ENCODE measurements at regions not wholly inside any gene's neighbourhood (a gene's known extent, or its start where the extent isn't known, plus 50 kb on each side); places are given as distances from the start of the nearest gene placed in this dataset.

DNA sequence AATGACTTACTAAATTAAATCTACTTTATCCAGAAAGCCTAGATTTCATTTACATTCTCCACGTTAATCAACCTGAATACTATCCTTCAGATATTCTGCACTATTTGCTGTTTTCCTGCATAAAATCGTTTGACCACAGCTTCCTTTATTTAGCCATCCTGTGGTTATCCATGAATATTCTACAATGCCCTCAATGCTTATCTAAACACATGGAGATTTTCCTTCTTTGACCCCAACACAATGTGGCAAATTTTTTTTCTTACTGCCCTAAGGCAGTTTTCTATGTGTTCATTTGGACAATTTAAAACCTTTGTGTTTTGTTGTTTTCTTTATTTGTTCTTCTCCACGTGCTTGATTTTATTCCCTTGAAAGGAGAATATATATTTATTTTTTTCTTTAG, 495.5 kb upstream of the ROBO1 start:
- no peak for DNase-seq

DNA sequence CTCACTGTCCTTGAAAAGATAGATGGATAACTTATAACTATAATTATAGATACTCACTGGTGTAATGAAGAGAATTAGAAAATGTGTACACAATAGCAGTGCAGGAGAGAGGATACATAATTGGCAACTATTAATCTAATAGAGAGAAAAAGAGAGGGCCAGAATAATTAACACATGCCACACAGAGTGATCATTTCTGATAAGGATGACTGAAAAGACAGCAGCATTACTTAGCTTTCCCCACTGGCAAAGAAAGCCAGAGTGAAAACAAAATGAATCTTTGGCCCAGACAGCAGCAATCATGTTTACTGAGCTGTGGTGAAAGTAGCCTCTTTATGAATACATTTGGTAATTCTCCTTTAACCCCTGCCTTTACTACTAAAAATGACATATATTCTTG, 493.3 kb upstream of the ROBO1 start:
- DNase-seq: no peak

DNA sequence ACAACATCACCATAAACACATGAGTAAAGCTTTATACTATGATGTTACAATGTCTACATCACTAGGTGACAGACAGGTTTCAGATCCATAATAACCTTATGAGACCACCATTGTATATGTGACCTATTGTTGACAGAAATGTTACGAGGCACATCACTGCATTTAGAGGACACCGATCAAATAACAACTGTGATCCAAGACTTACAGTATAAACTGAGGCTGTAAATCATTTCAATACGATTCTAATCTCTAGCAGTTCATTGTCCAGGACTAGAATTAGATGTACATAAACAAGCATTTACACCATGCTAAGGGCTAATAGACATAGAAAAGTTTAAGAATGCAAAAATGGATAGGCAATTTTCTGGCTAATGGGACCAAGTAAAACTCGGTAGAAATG, 491.9 kb upstream of the ROBO1 start:
- no peak for DNase-seq

DNA sequence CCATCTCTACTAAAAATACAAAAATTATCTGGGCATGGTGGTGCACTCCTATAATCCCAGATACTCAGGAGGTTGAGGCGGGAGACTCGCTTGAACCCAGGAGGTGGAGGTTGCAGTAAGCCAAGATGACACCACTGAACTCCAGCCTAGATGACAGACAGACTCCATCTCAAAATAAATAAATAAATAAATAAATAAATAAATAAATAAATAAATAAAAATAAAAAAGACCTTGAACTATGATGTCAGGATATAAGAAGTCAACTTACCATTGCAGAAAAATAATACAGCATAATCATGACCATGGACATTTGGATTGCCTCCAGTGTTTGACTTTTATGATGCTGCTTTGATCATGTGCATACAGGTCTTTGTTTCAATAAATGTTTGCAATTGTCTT, 484.3 kb upstream of the ROBO1 start:
- no peak for DNase-seq

DNA sequence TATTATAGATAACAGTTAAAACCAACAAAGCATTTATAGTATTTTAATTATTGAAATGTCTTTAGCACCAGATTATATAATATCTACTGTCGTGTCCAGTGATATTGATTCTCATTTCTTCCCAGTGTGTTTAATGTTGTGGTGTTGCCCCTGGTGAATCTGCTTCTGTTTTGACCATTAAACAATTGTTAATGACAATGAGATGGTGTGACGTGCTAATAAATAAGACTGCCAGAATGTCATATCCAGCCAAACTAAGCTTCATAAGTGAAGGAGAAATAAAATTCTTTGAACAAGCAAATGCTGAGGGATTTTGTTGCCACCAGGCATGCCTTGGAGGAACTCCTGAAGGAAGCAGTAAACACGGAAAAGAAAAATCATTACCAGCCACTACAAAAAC, 480.0 kb upstream of the ROBO1 start:
- no peak for DNase-seq

DNA sequence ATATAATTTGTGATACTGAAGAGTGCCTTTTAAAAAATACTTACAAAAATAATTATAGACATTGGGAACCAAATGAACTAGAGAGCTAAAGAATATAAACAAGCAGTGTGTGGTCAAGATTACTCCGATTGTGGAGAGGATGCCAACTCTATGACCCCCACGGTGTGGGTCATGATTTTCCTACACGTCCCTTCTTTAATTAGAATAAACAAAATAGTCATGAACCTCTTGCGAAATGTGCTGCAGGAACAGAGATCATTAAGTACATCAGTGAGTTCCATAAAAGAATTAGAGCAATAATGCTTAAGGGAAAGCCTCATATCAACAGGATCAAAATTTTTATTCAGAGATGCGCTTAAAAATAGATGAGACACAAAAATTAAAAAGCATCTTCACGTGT, 476.6 kb upstream of the ROBO1 start:
- no peak for DNase-seq

DNA sequence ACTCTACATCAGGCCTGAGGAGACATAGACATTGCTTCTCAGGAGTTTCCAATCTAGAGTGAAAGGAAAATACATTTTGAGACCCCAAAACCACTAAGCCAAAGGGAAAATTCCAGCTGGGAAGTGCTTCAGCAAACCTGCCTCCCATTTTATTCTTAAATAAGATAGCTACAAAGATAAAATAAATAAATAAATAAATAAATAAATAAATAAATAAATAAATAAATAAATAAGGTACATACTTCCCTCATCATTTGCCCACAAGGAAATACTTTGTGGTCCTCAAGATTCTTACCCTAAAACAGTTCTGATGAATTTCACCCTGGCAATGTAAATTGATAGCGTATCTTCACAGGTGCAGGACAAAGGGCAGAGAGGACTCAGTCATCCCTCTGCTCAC, 474.0 kb upstream of the ROBO1 start:
- no peak for DNase-seq

DNA sequence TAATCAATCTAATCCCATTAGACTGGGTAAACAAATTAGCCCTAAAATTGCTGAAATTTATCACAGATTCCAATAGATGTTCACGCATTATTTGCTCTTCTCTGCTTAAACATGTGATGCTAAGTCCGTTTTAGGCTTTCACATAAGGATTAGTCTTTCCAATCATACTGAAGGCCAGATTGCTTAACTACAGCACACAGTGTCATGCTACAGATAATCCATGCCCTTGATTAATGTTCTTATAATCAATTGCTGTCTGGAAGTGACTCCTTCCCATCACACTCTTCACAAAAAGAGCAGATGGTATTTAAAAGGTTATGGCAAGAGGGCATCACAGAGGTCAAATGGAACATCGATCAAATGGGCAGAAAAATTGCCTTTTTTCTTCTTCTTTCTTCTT, 471.5 kb upstream of the ROBO1 start:
- DNase-seq: no peak

DNA sequence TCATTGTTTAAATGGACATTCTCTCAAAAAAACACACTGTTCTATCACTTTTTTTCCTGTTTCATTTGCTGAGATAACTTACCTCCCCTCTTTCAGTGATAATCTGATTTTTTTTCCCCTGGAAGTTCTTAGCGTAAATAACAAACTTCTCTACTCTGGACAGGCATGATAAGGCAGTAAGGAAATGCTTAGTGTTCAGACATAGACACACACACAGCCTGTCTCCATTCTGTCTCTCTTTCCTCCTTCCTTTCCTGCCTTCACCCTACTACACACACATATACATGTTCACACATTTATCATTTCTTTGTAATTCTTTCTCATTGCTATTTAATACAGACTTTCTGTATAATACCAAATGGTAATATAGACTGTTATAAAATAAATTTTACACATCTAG, 470.8 kb upstream of the ROBO1 start:
- DNase-seq: no peak

DNA sequence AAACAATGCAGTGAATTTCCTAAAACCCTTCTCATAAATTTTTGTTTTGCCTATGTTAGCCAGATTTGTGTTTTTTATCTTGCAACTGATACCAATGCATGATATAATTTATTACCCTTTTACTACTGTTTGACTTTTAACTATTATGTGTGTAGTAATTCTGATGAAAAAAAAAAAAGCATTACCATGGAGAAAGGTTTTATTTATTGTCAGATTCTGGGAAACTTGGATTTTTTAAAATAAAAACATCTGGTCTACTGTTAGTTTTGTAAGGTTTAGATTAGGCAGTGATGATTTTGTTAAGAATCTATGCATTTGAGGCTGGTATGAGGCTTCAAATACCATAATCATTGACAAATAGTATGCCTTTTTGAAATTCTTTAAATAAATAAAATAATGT, 470.4 kb upstream of the ROBO1 start:
- DNase-seq: no peak

DNA sequence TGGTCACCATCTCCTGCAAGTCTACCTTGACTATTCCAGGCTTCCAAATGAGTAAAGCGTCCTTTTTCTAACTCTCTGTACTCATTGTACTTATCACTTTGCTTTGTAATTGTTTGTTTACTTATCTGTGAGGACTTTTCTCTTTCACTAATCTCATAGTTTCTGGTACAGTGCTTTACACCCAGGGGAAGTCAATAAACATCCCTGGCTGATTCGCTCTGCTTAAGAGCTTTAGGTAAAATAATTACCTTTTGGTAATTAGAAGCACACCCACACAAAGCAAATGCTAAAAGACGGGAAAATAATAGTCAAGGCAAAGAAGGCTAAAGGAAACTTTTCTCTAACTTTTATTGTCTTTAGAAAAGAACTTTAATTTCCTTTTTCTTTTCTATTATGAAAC, 466.9 kb upstream of the ROBO1 start:
- no peak for DNase-seq

DNA sequence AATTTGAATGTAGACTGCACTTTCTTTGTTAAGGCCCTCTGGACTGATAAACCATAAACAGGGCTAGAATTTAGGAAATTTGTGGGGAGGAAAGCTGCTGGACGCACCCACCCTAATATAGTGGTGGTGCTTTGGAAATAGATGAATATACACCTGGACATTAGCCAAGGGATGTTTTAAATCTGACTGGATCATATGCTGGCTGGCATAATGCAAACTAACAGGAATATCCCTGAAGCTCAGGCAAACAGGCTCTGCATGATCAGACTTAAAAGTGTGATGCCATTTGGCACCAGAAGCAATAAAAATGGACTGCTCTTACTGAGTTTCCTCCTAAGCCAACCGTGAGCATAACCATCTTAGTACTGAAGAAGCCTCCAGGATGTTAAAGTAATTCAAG, 465.8 kb upstream of the ROBO1 start:
- DNase-seq: no peak

DNA sequence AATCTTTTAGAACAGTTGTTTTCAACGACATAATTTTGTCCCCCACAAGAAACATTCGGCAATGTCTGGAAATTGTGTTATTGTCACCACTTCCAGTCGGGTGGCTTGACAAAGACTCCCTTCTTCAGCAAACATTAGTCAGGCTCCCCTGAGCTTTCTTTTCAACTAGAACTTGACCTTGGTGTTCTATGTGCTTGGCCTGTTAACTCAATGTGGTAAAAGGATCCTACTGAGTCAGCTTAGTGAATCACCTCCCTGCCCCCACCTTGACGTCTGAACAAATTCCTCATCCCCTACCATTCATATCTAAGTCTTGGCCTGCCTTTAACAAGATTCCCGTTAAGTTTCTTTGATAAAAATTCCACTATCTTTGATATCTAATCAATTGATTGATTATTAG, 465.0 kb upstream of the ROBO1 start:
- no peak for DNase-seq

DNA sequence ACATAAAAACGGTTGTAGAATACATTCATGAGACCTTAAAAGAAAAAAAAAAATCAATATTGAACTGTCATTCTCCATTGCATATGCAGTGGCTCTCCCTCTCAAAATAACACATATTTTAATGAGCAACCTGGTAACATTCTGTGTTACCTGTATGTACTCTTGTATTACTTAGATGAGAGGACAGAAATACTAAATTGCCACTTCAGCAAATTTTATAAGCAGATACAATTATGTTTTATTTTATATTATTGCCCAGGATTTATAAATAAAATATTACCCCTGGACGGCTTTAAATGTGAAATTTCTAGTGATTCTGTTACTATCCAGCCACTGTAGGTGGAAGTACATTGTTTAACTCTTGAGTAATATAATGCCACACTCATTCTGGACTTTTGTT, 463.2 kb upstream of the ROBO1 start:
- DNase-seq: no peak

DNA sequence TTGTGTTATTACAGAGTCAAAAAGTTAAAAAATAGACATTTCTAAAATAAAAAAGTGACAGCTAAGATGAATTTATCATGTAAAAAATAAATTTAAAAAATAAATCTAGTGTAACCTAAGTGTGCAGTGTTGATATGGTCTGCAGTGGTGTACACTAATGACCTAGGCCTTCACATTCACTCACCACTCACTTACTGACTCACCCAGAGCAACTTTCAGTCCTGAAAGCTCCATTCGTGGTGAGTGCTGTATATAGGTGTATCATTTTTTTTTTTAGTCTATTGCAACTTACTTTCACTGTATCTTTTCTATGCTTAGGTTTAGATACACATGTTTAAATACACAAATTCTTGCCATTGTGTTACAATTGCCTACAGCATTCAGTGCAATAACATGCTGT, 459.4 kb upstream of the ROBO1 start:
- DNase-seq: no peak

DNA sequence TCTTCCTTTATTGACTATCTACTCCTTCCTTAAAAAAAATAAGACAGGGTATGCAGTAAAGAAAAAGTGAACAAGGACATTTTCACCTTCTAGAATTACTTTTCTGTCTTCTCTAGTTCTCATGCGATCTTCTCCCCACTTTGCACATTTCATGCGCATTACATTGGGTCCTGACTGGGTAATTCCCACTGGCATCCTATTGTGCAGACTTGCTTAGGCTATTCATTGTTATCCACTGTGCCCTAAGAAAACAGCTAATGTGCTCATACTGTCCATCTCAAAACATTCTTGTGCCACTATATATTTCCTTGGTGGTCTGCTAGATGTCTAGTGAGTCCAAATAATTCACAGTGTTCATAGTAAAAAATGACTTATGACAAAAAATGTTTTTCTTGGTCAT, 447.4 kb upstream of the ROBO1 start:
- no peak for DNase-seq

DNA sequence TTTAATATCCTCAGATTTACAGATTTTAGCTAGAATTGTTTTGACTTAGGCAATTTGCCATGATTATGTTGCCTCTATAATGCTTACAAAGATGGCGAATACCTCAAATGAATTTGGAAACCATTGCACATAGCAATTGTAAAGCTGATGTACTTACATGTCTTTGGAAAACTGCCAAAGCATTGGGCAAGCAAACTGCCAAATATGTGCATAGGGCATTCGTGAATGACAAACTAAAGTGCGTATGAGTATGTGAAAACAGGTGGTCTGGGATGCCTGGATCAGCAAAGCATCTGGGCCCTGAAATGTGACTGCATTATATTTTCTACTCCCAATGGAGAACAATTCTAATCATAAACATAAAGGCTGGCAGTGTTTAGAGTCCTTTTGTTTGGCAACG, 445.3 kb upstream of the ROBO1 start:
- DNase-seq: no peak

DNA sequence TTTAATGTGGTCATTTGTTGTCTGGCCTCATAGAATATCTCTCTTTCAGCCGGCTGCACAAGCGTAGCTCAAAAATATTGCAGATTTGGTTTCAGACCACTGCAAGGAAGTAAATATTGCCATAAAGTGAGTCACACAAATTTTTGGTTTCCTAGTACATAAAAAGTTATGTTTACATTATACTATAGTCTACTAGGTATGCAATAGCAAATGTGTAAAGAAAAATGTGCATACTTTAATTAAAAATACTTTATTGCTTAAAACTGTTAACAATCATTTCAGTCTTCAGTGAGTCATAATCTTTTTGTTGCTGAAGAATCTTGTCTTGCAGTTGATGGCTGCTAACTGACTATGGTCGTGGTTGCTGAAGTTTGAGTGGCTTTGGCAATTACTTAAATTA, 425.1 kb upstream of the ROBO1 start:
- no peak for DNase-seq

DNA sequence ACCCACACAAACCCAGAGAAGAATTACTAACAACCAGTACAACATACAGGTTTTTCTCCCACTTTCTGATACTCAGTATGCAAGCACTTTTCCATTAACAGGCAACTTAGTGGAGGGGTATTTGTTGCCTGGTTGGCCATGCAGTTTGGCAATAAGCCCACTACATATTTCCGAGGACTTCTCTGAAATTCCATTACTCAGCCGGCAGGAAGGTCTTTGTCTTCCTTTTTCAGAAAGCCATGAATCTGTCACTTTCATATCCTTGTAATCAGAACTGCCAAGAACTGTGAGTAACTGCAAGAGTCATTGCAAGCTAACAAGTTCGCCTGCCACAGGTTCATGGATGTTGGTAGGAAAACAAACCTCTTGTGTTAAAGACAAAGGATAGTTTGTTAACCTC, 422.3 kb upstream of the ROBO1 start:
- DNase-seq: no peak

DNA sequence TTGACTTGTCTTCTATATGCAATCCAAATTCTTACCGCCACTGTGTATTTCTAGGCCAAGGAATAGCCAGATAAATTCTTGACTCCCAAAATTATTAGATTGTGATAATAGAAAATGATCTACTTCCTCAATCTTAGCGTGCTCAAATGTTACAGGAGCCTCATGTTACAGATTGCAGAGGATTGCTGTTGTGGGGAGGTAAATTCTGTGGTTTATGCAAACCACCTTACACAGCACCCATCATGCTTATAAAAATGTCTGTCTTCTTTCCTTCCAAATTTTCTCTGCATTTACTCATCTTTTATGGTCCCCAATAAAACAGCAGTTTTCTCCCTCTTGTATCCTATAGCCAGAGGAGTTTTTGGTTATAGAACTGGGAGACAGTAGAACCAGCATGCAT, 420.2 kb upstream of the ROBO1 start:
- no peak for DNase-seq

DNA sequence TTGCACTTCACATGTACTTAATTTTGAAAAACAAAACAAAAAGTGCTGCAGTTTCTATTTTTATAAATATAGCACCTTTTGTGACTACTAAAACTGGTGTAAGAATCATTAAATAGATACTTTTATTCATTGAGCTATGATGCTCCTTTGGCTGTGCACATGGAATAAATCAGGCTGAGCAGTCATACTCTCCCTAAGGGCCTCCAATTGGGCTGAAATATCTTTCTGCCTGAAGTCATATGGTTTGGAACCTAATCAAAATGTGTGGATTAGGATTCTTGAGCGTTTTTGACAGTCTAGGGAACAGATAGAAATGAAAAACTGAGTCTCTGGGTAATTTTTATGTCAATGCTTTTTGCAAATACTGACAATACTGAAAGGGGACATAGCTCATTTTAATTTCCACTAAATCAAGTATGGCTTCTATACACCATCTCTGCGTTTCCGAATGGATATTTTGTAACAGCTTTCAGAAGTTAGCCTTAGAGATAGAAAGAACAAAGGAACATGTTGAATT, 392.2 kb upstream of the ROBO1 start:
- DNase-seq: no peak

DNA sequence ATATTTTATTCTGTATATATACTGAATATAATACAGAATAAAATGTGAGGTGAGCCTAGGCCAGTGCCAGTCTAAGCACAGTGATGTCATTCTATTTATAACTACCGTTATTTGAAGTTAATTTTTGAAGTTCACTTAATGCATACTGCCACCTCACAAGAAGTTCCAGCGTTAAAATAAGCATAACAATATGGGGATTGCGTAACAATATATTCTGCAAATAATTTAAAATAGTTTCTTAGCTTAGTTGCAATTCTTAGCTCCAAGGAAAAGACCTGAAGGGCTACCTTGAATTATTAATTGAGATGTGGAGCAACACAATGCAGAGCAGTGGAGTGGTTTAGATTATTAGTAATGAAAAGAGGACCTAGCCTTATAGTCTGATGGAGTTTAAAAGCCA, 390.5 kb upstream of the ROBO1 start:
- DNase-seq: no peak

DNA sequence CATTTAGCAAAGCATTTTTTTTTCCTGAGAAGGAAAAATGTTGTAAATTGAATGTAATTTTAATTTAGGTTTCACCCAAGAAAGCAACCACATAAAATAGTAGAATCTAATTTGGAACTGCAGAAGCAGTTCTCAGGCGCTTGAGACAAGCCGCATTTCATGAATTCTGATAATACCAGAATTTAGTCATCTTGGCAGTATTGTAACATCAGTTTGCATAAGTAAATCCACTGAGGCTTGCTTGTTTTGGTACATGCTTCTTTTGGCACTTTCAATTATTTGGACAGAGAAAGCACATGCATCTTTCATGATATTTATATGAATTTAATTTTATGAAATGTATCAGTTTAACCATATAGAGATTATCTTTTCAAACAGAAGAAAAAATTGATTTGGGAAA, 389.7 kb upstream of the ROBO1 start:
- no peak for DNase-seq

DNA sequence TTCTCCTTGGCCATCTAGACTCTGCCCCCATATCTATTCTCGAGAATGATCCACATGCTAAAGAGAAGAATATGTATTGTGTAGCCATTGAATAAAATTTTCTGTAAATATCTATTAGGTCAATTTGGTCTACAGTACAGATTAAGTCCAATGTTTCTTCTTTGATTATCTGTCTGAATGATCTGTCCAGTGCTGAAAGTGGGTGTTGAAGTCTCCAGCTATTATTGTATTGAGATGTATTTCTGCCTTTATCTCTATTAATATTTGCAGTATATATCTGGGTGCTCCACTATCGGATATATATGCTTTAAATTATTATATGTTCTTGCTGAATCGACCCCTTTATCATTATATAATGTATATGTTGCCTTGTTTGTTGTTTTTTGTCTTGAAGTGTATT, 384.9 kb upstream of the ROBO1 start:
- DNase-seq: no peak

DNA sequence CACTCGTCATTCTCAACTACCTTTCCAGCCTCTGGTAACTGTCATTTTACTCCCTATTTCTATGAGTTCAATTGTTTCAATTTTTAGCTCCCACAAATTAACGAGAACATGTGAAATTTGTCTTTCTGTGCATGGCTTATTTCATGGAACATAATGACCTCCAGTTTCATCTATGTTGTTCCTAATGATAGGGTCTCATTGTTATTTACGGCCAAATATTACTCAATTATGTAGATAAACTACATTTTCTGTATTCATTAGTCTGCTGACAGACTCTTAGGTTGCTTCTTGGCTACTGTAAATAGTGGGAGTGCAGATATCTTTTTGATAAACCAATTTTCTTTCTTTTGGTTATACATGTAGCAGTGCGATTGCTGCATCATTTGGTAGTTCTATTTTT, 374.9 kb upstream of the ROBO1 start:
- no peak for DNase-seq

DNA sequence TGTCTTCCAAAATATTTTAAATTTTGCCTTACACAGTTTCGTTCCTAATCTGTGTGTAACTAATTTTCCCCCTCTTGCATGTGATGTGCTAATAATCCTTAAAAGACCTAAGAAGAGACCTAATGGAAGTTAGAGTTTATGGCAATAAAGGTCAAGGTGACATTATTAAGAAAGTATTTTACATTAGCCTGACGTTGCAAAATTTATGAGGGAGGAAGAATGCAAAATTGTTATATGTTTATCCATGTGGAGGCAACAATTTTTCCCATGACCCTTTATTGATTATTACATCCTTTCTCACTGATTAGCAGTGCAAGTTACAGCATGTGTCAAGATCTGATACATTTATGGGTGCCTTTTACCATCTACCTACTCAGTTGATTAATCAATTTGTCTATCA, 373.8 kb upstream of the ROBO1 start:
- no peak for DNase-seq

Data from stimulated activated CD4-positive, alpha-beta T cell treated with anti-CD3 and anti-CD28 coated beads, Interleukin-2, amount 100 ng/mL, for 24 hours (primary cell).